Endothelial cell of umbilical vein (primary cell): ENCODE measurements at regions not wholly inside any gene's neighbourhood (a gene's known extent, or its start where the extent isn't known, plus 50 kb on each side); places are given as distances from the start of the nearest gene placed in this dataset.

Source experiments
- EZH2 ChIP-seq: IDR thresholded peaks from 2 replicates; pipeline ENCODE4 v1.6.1; 2012; ENCODE audit warnings: borderline replicate concordance, low read depth, mild to moderate bottlenecking, moderate library complexity, low read length, inconsistent platforms; ENCODE audit not compliant: severe bottlenecking
- FOS ChIP-seq: IDR thresholded peaks from 2 replicates; pipeline ENCODE4 v1.6.1; 2011; ENCODE audit warnings: mild to moderate bottlenecking, low read length, moderate library complexity, borderline replicate concordance; ENCODE audit not compliant: insufficient read depth
- POLR2A ChIP-seq: IDR thresholded peaks from 2 replicates; pipeline ENCODE4 v1.6.1; 2012; ENCODE audit warnings: low read depth, mild to moderate bottlenecking, control low read depth, low read length
- POLR2AphosphoS5 ChIP-seq: IDR thresholded peaks from 2 replicates; pipeline ENCODE4 v1.6.1; 2012; ENCODE audit warnings: low read depth, mild to moderate bottlenecking, control low read depth, low read length, moderate library complexity; ENCODE audit not compliant: insufficient read depth
- TF ChIP-seq, protein P1 (sequence below), 2 donors: IDR thresholded peaks; 1 replicate in 1 of 2; 2 replicates in 1 of 2; pipeline ENCODE4 v1.5.1; 2011; ENCODE audit warnings: low read length in 2 of 2, mild to moderate bottlenecking in 2 of 2, moderate library complexity in 2 of 2, control low read depth in 1 of 2, inconsistent platforms in 1 of 2, low read depth in 1 of 2; ENCODE audit not compliant: insufficient read depth in 1 of 2; ENCODE audit errors: extremely low read depth in 1 of 2

DNA sequence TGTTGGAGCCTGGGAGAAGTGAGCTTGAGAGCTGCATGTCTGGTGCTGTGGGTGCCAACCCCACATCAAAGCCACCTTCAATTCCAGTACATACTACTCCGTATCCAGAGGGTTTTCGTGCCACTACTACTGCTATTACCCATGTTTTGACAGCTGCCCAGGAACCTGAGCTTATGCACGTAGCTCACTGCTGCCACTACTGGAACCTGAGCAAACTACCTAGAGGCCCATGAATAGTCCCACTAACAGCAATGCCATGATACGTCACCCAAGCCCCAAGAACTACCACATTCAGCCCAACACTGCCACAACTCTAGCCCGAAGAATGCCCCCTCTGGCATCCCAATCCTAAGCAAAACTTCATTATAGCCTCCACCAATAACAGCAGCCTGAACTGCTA lies 215.2 kb upstream of the BCHE start:
- TF ChIP-seq, protein P1, sequence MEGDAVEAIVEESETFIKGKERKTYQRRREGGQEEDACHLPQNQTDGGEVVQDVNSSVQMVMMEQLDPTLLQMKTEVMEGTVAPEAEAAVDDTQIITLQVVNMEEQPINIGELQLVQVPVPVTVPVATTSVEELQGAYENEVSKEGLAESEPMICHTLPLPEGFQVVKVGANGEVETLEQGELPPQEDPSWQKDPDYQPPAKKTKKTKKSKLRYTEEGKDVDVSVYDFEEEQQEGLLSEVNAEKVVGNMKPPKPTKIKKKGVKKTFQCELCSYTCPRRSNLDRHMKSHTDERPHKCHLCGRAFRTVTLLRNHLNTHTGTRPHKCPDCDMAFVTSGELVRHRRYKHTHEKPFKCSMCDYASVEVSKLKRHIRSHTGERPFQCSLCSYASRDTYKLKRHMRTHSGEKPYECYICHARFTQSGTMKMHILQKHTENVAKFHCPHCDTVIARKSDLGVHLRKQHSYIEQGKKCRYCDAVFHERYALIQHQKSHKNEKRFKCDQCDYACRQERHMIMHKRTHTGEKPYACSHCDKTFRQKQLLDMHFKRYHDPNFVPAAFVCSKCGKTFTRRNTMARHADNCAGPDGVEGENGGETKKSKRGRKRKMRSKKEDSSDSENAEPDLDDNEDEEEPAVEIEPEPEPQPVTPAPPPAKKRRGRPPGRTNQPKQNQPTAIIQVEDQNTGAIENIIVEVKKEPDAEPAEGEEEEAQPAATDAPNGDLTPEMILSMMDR (IDR thresholded peaks at IDR 0.05; ENCODE audit: extremely low read depth in 1 of 2, insufficient read depth in 1 of 2, low read depth in 1 of 2, low read length in 2 of 2): no peak
- TF ChIP-seq POLR2A (no peak), EZH2 (no peak), FOS (no peak), POLR2AphosphoS5 (no peak)
